ENCODE measurements at regions not wholly inside any gene's neighbourhood (a gene's known extent, or its start where the extent isn't known, plus 50 kb on each side); places are given as distances from the start of the nearest gene placed in this dataset.
A peak's percentile ranks its signal among the peaks of the same experiment; 100 is the strongest.
"Not testable (repeated sequence)": the region's sequence is repeated elsewhere in the genome, so short reads cannot be mapped to it uniquely, and the experiment has no call there.

DNA sequence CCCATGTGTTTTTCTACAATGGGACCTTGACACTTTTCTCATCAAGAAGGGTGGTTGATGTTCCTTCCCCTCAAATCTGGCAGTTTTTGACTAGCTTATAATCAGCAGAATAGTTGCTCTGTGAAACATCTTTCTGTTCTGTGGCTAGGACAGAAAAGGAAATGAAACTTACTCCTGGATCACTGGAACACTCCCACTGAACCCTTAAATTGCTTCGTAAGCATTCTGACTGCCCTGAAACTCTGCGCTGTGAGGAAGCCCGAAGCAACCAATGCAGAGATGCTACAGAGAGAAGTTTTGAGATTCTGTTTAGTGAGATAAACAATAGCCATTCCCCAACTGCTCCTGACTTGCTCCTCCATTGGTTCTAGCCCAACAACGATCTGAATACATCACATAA, 602.2 kb downstream of the CENPC start:
- Histone ChIP-seq H3K36me3 (ENCODE audit: control insufficient read depth in 4 of 4, insufficient read depth in 4 of 4, low read length in 4 of 4) (no peaks in the 10 kb centered on the region), H3K27me3 (ENCODE audit: control insufficient read depth in 3 of 3, insufficient read depth in 3 of 3, low read length in 2 of 3) (no peaks in the 10 kb centered on the region), H3K9ac (ENCODE audit: insufficient read depth in 1 of 2, low read length in 2 of 2) (no peak overlapping the region), H3K4me3 (no peak overlapping the region), H3K27ac (ENCODE audit: low read depth in 1 of 2, low read length in 1 of 2) (no peak overlapping the region), H3K9me3 (ENCODE audit: control insufficient read depth in 4 of 4, insufficient read depth in 3 of 4, low read length in 3 of 4) (no peaks in the 10 kb centered on the region), H3K4me1 (ENCODE audit: control insufficient read depth in 5 of 5, insufficient read depth in 5 of 5, low read length in 5 of 5) (no peaks in the 10 kb centered on the region)
- ATAC-seq (ENCODE audit: insufficient read depth, low FRiP score) (peak; percentile 55), DNase-seq (peak in 2 of 3 donors; percentile 1 to 14)
- TF ChIP-seq, protein P1, sequence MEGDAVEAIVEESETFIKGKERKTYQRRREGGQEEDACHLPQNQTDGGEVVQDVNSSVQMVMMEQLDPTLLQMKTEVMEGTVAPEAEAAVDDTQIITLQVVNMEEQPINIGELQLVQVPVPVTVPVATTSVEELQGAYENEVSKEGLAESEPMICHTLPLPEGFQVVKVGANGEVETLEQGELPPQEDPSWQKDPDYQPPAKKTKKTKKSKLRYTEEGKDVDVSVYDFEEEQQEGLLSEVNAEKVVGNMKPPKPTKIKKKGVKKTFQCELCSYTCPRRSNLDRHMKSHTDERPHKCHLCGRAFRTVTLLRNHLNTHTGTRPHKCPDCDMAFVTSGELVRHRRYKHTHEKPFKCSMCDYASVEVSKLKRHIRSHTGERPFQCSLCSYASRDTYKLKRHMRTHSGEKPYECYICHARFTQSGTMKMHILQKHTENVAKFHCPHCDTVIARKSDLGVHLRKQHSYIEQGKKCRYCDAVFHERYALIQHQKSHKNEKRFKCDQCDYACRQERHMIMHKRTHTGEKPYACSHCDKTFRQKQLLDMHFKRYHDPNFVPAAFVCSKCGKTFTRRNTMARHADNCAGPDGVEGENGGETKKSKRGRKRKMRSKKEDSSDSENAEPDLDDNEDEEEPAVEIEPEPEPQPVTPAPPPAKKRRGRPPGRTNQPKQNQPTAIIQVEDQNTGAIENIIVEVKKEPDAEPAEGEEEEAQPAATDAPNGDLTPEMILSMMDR (IDR thresholded peaks at IDR 0.05; ENCODE audit: control extremely low read depth, extremely low read depth), result no peak
- WGBS, 2 donors, result 74 to 82% methylated on average over 4 of the region's 4 CpGs

DNA sequence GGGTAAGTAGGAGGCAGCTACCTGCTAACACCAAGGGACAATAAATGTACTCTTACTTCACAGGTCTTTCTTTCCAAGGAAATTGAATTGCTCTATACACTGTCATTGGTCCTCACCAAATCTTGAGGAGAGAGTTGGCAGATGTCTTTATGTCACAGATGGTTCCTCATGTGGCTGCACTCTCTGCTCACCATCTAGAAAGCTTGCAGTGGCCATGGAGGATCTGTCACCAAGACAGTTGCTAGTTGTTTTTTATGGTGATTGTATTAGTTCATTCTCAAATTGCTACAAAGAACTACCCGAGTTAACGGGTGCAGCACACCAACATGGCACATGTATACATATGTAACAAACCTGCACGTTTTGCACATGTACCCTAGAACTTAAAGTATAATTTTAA, 613.3 kb downstream of the CENPC start:
- H3K9ac ChIP-seq (ENCODE audit: insufficient read depth in 1 of 2, low read length in 2 of 2); H3K36me3 ChIP-seq (ENCODE audit: control insufficient read depth in 4 of 4, insufficient read depth in 4 of 4, low read length in 4 of 4); H3K4me3 ChIP-seq; H3K27ac ChIP-seq (ENCODE audit: low read depth in 1 of 2, low read length in 1 of 2); H3K27me3 ChIP-seq (ENCODE audit: control insufficient read depth in 3 of 3, insufficient read depth in 3 of 3, low read length in 2 of 3); DNase-seq; H3K9me3 ChIP-seq (ENCODE audit: control insufficient read depth in 4 of 4, insufficient read depth in 3 of 4, low read length in 3 of 4); ATAC-seq (ENCODE audit: insufficient read depth, low FRiP score); H3K4me1 ChIP-seq (ENCODE audit: control insufficient read depth in 5 of 5, insufficient read depth in 5 of 5, low read length in 5 of 5): not testable (repeated sequence)
- 92 to 94% methylated on average over 3 of the region's 3 CpGs for WGBS, 2 donors

DNA sequence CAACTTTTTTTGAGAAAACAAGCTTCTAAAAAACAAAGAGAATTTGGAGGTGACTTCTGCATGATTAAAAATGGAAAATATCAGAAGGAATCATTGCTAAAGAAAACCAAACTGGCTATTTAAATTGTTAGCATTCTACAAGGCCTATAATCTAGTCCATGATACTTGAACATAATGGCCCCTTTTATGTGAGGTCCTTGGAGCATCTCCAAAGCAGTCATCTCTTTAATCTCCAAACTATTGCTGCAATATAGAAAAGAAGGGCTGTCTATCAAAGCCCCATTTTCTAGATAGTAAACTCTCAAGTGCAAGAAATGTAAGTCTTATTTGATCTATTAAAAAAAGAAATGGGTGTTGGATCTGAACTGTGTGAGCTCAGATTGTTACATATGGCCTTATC, 615.1 kb downstream of the CENPC start:
- ATAC-seq (ENCODE audit: insufficient read depth, low FRiP score) (no peak), DNase-seq (no peak)
- H3K4me1 ChIP-seq (ENCODE audit: control insufficient read depth in 5 of 5, insufficient read depth in 5 of 5, low read length in 5 of 5), result no peaks in the 10 kb centered on the region

DNA sequence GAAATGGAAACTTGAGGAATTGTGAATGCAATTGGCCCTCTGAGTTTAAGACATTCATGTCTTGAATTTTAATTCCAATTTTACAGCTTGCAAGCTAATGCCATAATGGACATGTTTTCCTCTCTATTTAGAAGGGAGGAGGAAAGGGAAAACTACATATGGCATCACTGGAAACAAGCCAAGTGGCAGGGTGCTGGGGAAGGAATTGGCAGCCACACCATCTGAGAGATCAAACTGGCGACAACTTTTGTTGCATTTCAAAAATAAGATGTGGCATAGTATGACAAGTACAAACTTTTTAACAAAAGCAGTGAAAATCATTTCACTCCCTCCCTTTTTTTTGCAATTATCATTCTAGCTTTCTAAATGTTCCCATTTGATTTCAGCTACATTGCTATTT, 615.6 kb downstream of the CENPC start:
- H3K9me3 ChIP-seq (ENCODE audit: control insufficient read depth in 4 of 4, insufficient read depth in 3 of 4, low read length in 3 of 4), result no peaks in the 10 kb centered on the region
- 60 to 66% methylated on average over 1 of the region's 1 CpG for WGBS, 2 donors

More for the DNA sequence above, 615.1 kb downstream of the CENPC start:
- Histone ChIP-seq H3K9ac (ENCODE audit: insufficient read depth in 1 of 2, low read length in 2 of 2) (no peak overlapping the region), H3K27me3 (ENCODE audit: control insufficient read depth in 3 of 3, insufficient read depth in 3 of 3, low read length in 2 of 3) (no peaks in the 10 kb centered on the region), H3K4me3 (no peak overlapping the region), H3K36me3 (ENCODE audit: control insufficient read depth in 4 of 4, insufficient read depth in 4 of 4, low read length in 4 of 4) (no peaks in the 10 kb centered on the region), H3K9me3 (ENCODE audit: control insufficient read depth in 4 of 4, insufficient read depth in 3 of 4, low read length in 3 of 4) (no peaks in the 10 kb centered on the region), H3K27ac (ENCODE audit: low read depth in 1 of 2, low read length in 1 of 2) (no peak overlapping the region)
- TF ChIP-seq, protein P1 (IDR thresholded peaks at IDR 0.05; ENCODE audit: control extremely low read depth, extremely low read depth), result no peak

DNA sequence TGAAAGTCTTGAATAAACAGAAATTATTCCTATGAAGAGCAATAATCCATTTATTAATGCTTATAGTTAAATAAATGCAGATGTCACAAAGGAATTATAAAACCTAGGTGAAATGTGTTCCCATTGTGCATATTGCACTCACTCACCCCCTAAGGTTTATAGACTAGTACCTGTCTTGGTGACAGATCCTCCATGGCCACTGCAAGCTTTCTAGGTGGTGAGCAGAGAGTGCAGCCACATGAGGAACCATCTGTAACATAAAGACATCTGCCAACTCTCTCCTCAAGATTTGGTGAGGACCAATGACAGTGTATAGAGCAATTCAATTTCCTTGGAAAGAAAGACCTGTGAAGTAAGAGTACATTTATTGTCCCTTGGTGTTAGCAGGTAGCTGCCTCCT, 616.4 kb downstream of the CENPC start:
- not testable (repeated sequence) for ATAC-seq (ENCODE audit: insufficient read depth, low FRiP score); H3K4me3 ChIP-seq; H3K27ac ChIP-seq (ENCODE audit: low read depth in 1 of 2, low read length in 1 of 2)

More for the DNA sequence above, 615.6 kb downstream of the CENPC start:
- ATAC-seq (ENCODE audit: insufficient read depth, low FRiP score), result no peak
- Histone ChIP-seq H3K9ac (ENCODE audit: insufficient read depth in 1 of 2, low read length in 2 of 2) (no peak overlapping the region), H3K27me3 (ENCODE audit: control insufficient read depth in 3 of 3, insufficient read depth in 3 of 3, low read length in 2 of 3) (no peaks in the 10 kb centered on the region), H3K4me1 (ENCODE audit: control insufficient read depth in 5 of 5, insufficient read depth in 5 of 5, low read length in 5 of 5) (no peaks in the 10 kb centered on the region), H3K27ac (ENCODE audit: low read depth in 1 of 2, low read length in 1 of 2) (no peak overlapping the region), H3K36me3 (ENCODE audit: control insufficient read depth in 4 of 4, insufficient read depth in 4 of 4, low read length in 4 of 4) (no peaks in the 10 kb centered on the region), H3K4me3 (no peak overlapping the region)
- TF ChIP-seq, protein P1 (IDR thresholded peaks at IDR 0.05; ENCODE audit: control extremely low read depth, extremely low read depth), result no peak
- no peak for DNase-seq

More for the DNA sequence above, 616.4 kb downstream of the CENPC start:
- not testable (repeated sequence) for H3K27me3 ChIP-seq (ENCODE audit: control insufficient read depth in 3 of 3, insufficient read depth in 3 of 3, low read length in 2 of 3); H3K9ac ChIP-seq (ENCODE audit: insufficient read depth in 1 of 2, low read length in 2 of 2); H3K36me3 ChIP-seq (ENCODE audit: control insufficient read depth in 4 of 4, insufficient read depth in 4 of 4, low read length in 4 of 4); H3K4me1 ChIP-seq (ENCODE audit: control insufficient read depth in 5 of 5, insufficient read depth in 5 of 5, low read length in 5 of 5); H3K9me3 ChIP-seq (ENCODE audit: control insufficient read depth in 4 of 4, insufficient read depth in 3 of 4, low read length in 3 of 4); DNase-seq

Data from lung (tissue), 11 donors.